K562 (cell line): ENCODE measurements at regions not wholly inside any gene's neighbourhood (a gene's known extent, or its start where the extent isn't known, plus 50 kb on each side); places are given as distances from the start of the nearest gene placed in this dataset.

Source experiments
- ATAC-seq: fragments of 200-7000 bp; cut with Tn5 transposase; 3 replicates; pipeline ENCODE4 v1.9.1; 2020; ENCODE audit warnings: moderate library complexity
- BruUV-seq: library from RNA; stranded (reverse); fragments of 400-500 nt; replicated peaks from 2 replicates; lab custom pipeline; 2021; lab: Mats Ljungman, UMichigan
- CTCF ChIA-PET: fragments of 300-600 bp; formaldehyde crosslinking; extraction: SDS; loops from one replicate; lab custom pipeline; 2021; ENCODE audit warnings: low intra/inter-chr PET ratio; lab: Yijun Ruan, JAX
- POLR2A ChIA-PET: fragments of 300-600, 350-650 bp; sonication (Branson Sonifier 250); formaldehyde crosslinking; extraction: SDS; loops from one replicate; lab custom pipeline; 2021; ENCODE audit warnings: antibody characterized with exemption, inconsistent platforms; lab: Yijun Ruan, JAX
- DNase-seq, 4 experiments: peaks; one replicate each; pipeline versions ENCODE4 v3.0.0 to v3.0.0-alpha.2; 2011 to 2018; ENCODE audit warnings: low spot score in 3 of 4, mixed read lengths in 3 of 4; ENCODE audit errors: extremely low read depth in 1 of 4
- FAIRE-seq: peaks from 2 replicates; lab custom pipeline; 2011; peaks lifted over from hg19 to GRCh38; lab: Jason Lieb, UNC
- H2AFZ ChIP-seq: 2 replicates; pipeline ENCODE4 v1.6.0; 2011; ENCODE audit warnings: low read depth, low read length, control low read depth, inconsistent platforms
- H3K27ac ChIP-seq: fragments of 200-600 bp; 3 replicates; pipeline ENCODE4 v1.8.0; 2011; ENCODE audit warnings: low read depth, mild to moderate bottlenecking, control low read depth, inconsistent platforms, low read length, moderate library complexity, mixed read lengths; ENCODE audit errors: extremely low read depth
- H3K27me3 ChIP-seq, 2 experiments: fragments of 300-600 bp in 1 of 2; 2 replicates in 1 of 2; 3 replicates in 1 of 2; pipeline versions ENCODE4 v1.6.0 to v1.8.0; 2011; ENCODE audit warnings: inconsistent platforms in 2 of 2, low read length in 2 of 2, mild to moderate bottlenecking in 1 of 2, mixed read lengths in 1 of 2, moderate library complexity in 1 of 2; ENCODE audit not compliant: control insufficient read depth in 2 of 2, insufficient read depth in 2 of 2
- H3K36me3 ChIP-seq: fragments of 300-600 bp; 3 replicates; pipeline ENCODE4 v1.8.0; 2011; ENCODE audit warnings: mild to moderate bottlenecking, low read length, inconsistent platforms; ENCODE audit not compliant: control insufficient read depth, insufficient read depth
- H3K4me1 ChIP-seq, 2 experiments: fragments of 200-600 bp in 1 of 2; replicated peaks in 1 of 2; 2 replicates in 1 of 2; 3 replicates in 1 of 2; pipeline versions ENCODE4 v1.5.1 to v1.8.0; 2011; ENCODE audit warnings: inconsistent platforms in 2 of 2, low read length in 2 of 2, mild to moderate bottlenecking in 1 of 2, mixed read lengths in 1 of 2, moderate library complexity in 1 of 2; ENCODE audit not compliant: control insufficient read depth in 2 of 2, insufficient read depth in 2 of 2
- H3K4me2 ChIP-seq: 2 replicates; pipeline ENCODE4 v1.6.1; 2011; ENCODE audit warnings: low read length, control low read depth, inconsistent platforms, mixed read lengths; ENCODE audit not compliant: insufficient read depth
- H3K4me3 ChIP-seq: fragments of 200-600 bp; sonication (generic), shearing (Covaris generic); 2 replicates; pipeline ENCODE4 v1.5.1; 2016; ENCODE audit warnings: control low read depth, inconsistent platforms
- H3K79me2 ChIP-seq: fragments of 200-600 bp; 3 replicates; pipeline ENCODE4 v1.8.0; 2011; ENCODE audit warnings: low read length, inconsistent platforms; ENCODE audit not compliant: control insufficient read depth, insufficient read depth
- H3K9ac ChIP-seq, 2 experiments: 2 replicates each; pipeline versions ENCODE4 v1.6.0 to v1.6.1; 2011; ENCODE audit warnings: low read depth in 2 of 2, low read length in 2 of 2, control low read depth in 1 of 2, inconsistent platforms in 1 of 2, mild to moderate bottlenecking in 1 of 2, mixed read lengths in 1 of 2; ENCODE audit not compliant: insufficient read depth in 1 of 2
- H3K9me1 ChIP-seq: one replicate; pipeline ENCODE4 v1.6.0; 2011; ENCODE audit warnings: inconsistent platforms, mild to moderate bottlenecking, low read length, moderate library complexity; ENCODE audit not compliant: control insufficient read depth, insufficient read depth
- H3K9me3 ChIP-seq: replicated peaks from 2 replicates; pipeline ENCODE4 v1.5.1; 2011; ENCODE audit warnings: low read depth, low read length, inconsistent platforms; ENCODE audit not compliant: control insufficient read depth, insufficient read depth
- H4K20me1 ChIP-seq: replicated peaks from 2 replicates; pipeline ENCODE4 v1.6.1; 2011; ENCODE audit warnings: low read length, inconsistent platforms, mixed read lengths; ENCODE audit not compliant: control insufficient read depth, insufficient read depth
- CBX2 ChIP-seq: fragments of 200-600 bp; sonication (generic); IDR thresholded peaks from one replicate; pipeline ENCODE4 v1.6.1; 2012; ENCODE audit warnings: mild to moderate bottlenecking, low read length, inconsistent platforms; ENCODE audit not compliant: insufficient read depth, poor library complexity, severe bottlenecking
- CHCHD3 ChIP-seq: fragments of 250-450 bp; sonication (Bioruptor Pico); IDR thresholded peaks from 2 replicates; pipeline ENCODE4 v2.1.2; 2022; ENCODE audit warnings: mild to moderate bottlenecking
- CREB1 ChIP-seq, 2 experiments: sonication (generic) in 1 of 2; formaldehyde crosslinking in 1 of 2; IDR thresholded peaks; 2 replicates each; pipeline versions ENCODE4 v1.6.1 to v1.8.0; 2012 to 2022; ENCODE audit warnings: inconsistent platforms in 1 of 2, mild to moderate bottlenecking in 1 of 2, missing genetic modification reagents in 1 of 2, moderate library complexity in 1 of 2
- ELK3 ChIP-seq: fragments of 450-650 bp; formaldehyde crosslinking; IDR thresholded peaks from 2 replicates; pipeline ENCODE4 v1.4.0; 2020; ENCODE audit warnings: mild to moderate bottlenecking
- EZH2 ChIP-seq: IDR thresholded peaks from 2 replicates; pipeline ENCODE4 v1.6.1; 2012; ENCODE audit warnings: low read depth, mild to moderate bottlenecking, inconsistent platforms, low read length, borderline replicate concordance
- NR1H2 ChIP-seq: sonication (generic); formaldehyde crosslinking; IDR thresholded peaks from 2 replicates; pipeline ENCODE4 v1.4.0; 2020; ENCODE audit warnings: mild to moderate bottlenecking, missing genetic modification reagents
- SIN3A ChIP-seq, 2 experiments: fragments of 150-350 bp in 1 of 2; IDR thresholded peaks; 2 replicates each; pipeline ENCODE4 v1.6.1; 2011 to 2016; ENCODE audit warnings: borderline replicate concordance in 2 of 2, low read depth in 2 of 2, low read length in 2 of 2, mild to moderate bottlenecking in 2 of 2, moderate library complexity in 2 of 2; ENCODE audit not compliant: control insufficient read depth in 1 of 2
- TAF1 ChIP-seq: IDR thresholded peaks from 2 replicates; pipeline ENCODE4 v1.6.1; 2011; ENCODE audit warnings: mild to moderate bottlenecking, low read length, moderate library complexity; ENCODE audit not compliant: insufficient read depth, control insufficient read depth, severe bottlenecking; ENCODE audit errors: extremely low read depth
- TGIF2 ChIP-seq: sonication (generic); formaldehyde crosslinking; IDR thresholded peaks from 2 replicates; pipeline ENCODE4 v1.8.1; 2022; ENCODE audit warnings: mild to moderate bottlenecking, missing genetic modification reagents, moderate library complexity
- ZBTB7A ChIP-seq: IDR thresholded peaks from 2 replicates; pipeline ENCODE4 v1.6.1; 2011; ENCODE audit warnings: low read depth, mild to moderate bottlenecking, low read length, moderate library complexity, borderline replicate concordance; ENCODE audit not compliant: control insufficient read depth
- ZEB2 ChIP-seq: fragments of 450-650 bp; IDR thresholded peaks from 2 replicates; pipeline ENCODE4 v1.6.1; 2016
- ZNF140 ChIP-seq: fragments of 250-450 bp; sonication (Bioruptor Pico); IDR thresholded peaks from 2 replicates; pipeline ENCODE4 v1.8.0; 2021; ENCODE audit warnings: moderate library complexity, mild to moderate bottlenecking, inconsistent platforms
- ZNF77 ChIP-seq: fragments of 250-450 bp; sonication (Bioruptor Pico); IDR thresholded peaks from 2 replicates; pipeline ENCODE4 v1.5.0; 2020
- WGBS: fragments of 100-300 bp; shearing (Covaris generic); methylation state at CpG from one replicate; pipeline ENCODE4 v1.1.6; 2016; ENCODE audit warnings: low coverage, mixed read lengths; ENCODE audit not compliant: insufficient coverage; ENCODE audit errors: missing lambda C conversion rate; 5-methylcytosine and 5-hydroxymethylcytosine counted together
- in situ Hi-C: fragments of 300-500 bp; cut with MboI; formaldehyde crosslinking; loops from 4 replicates; pipeline ENCODE4 v1.15.0; 2018; ENCODE audit warnings: inconsistent platforms, mixed read lengths
- intact Hi-C: fragments of 100-400 bp; cut with micrococcal nuclease; formaldehyde crosslinking; loops from 2 replicates; pipeline ENCODE4 v1.14.2; 2022
- TF ChIP-seq, protein P1 (sequence below), 2 experiments: fragments of 250-450 bp in 1 of 2; fragments of 450-650 bp in 1 of 2; sonication (Bioruptor Pico) in 1 of 2; IDR thresholded peaks; 2 replicates each; pipeline versions ENCODE4 v1.6.1 to v1.8.0; 2016 to 2021; ENCODE audit warnings: mild to moderate bottlenecking in 2 of 2, moderate library complexity in 2 of 2, missing compliant biosample characterization in 1 of 2, missing genetic modification characterization in 1 of 2
- TF ChIP-seq, protein P2 (sequence below): sonication (generic); formaldehyde crosslinking; IDR thresholded peaks from 2 replicates; pipeline ENCODE4 v1.8.0; 2022; ENCODE audit warnings: missing genetic modification reagents, mild to moderate bottlenecking, borderline replicate concordance

DNA sequence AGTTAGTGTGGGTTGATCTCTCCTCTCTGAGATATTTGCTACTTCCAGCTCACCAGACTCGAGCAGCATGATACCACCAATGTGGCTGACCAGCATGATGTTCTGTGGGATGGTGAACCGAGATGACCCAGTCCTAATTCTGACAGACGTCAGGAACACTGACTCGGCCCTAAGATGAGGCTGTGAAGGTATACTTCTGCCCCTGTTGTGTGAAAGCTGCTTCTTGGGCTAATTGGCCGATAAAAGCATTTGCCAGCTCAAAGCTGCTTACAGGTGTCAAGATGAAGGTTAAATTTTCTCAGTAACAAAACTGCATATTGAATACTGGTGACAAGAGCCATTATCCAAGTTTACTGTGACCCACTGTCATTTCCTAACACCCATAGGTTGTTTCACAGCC, 151.4 kb downstream of the BRD1 start:
- no peak overlapping the region for H3K4me2 ChIP-seq
- ChIA-PET POLR2A (interaction anchor here (0.6 to 2.1 kb wide), 2 partner anchors 13 to 41 kb away, joined by 3 to 6 read pairs; no protein-coding TSS in a partner anchor), CTCF (no interaction called here)
- ATAC-seq: no peak
- H3K4me1 ChIP-seq: no peaks in the 10 kb centered on the region; a peak in 1 of 5 replicates
- H2AFZ ChIP-seq: no peak overlapping the region
- no peaks in the 10 kb centered on the region for H3K79me2 ChIP-seq
- H3K9ac ChIP-seq: no peak overlapping the region
- H3K9me3 ChIP-seq: no peaks in the 10 kb centered on the region
- H3K27me3 ChIP-seq: peaks cover 18 to 46% of the 10 kb centered on the region in 2 experiments
- WGBS: 0% methylated on average over 5 of the region's 5 CpGs
- TF ChIP-seq TAF1 (no peak), CBX2 (no peak), ELK3 (CRISPR knock-in tag) (no peak), EZH2 (no peak), ZNF140 (no peak), NR1H2 (no peak), SIN3A (IDR thresholded peaks at IDR 0.05; ENCODE audit: borderline replicate concordance in 2 of 2, control insufficient read depth in 1 of 2, low read depth in 2 of 2, low read length in 2 of 2) (no peak), CHCHD3 (CRISPR knock-in tag) (no peak), ZNF77 (CRISPR knock-in tag) (no peak), TGIF2 (CRISPR knock-in tag) (no peak), ZEB2 (no peak), ZBTB7A (no peak), CREB1 (IDR thresholded peaks at IDR 0.05) (no peak), CREB1 (CRISPR knock-in tag; IDR thresholded peaks at IDR 0.05) (no peak)
- TF ChIP-seq, protein P1, sequence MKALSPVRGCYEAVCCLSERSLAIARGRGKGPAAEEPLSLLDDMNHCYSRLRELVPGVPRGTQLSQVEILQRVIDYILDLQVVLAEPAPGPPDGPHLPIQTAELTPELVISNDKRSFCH (CRISPR knock-in tag; IDR thresholded peaks at IDR 0.05): no peak
- TF ChIP-seq, protein P1 (tag; IDR thresholded peaks at IDR 0.05): no peak
- TF ChIP-seq, protein P2, sequence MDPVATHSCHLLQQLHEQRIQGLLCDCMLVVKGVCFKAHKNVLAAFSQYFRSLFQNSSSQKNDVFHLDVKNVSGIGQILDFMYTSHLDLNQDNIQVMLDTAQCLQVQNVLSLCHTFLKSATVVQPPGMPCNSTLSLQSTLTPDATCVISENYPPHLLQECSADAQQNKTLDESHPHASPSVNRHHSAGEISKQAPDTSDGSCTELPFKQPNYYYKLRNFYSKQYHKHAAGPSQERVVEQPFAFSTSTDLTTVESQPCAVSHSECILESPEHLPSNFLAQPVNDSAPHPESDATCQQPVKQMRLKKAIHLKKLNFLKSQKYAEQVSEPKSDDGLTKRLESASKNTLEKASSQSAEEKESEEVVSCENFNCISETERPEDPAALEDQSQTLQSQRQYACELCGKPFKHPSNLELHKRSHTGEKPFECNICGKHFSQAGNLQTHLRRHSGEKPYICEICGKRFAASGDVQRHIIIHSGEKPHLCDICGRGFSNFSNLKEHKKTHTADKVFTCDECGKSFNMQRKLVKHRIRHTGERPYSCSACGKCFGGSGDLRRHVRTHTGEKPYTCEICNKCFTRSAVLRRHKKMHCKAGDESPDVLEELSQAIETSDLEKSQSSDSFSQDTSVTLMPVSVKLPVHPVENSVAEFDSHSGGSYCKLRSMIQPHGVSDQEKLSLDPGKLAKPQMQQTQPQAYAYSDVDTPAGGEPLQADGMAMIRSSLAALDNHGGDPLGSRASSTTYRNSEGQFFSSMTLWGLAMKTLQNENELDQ (CRISPR knock-in tag): no peak
- H4K20me1 ChIP-seq: peaks cover 4% of the 10 kb centered on the region; the same call in 1 of the 2 replicates
- H3K27ac ChIP-seq: no peak overlapping the region
- no peak for FAIRE-seq
- intact Hi-C loops: no loop called here
- no TSS peak for BruUV-seq
- H3K36me3 ChIP-seq: no peaks in the 10 kb centered on the region
- in situ Hi-C loops: no loop called here
- H3K4me3 ChIP-seq: no peak overlapping the region
- no peak for DNase-seq
- H3K9me1 ChIP-seq: no peaks in the 10 kb centered on the region
